T-helper 1 cell treated with Interleukin-12 subunit alpha and Interleukin-12 subunit beta and Interleukin-4 antibody, amounts not matched to agents 30 μg/mL and 1 μg/mL, for 36 hours (primary cell): ENCODE measurements at regions not wholly inside any gene's neighbourhood (a gene's known extent, or its start where the extent isn't known, plus 50 kb on each side); places are given as distances from the start of the nearest gene placed in this dataset.

Experiments used
- H3K27ac Mint-ChIP-seq: one replicate; pipeline ENCODE4 v1.8.0; 2021; ENCODE audit warnings: mild to moderate bottlenecking, mixed read lengths
- H3K27me3 Mint-ChIP-seq: one replicate; pipeline ENCODE4 v1.8.0; 2021; ENCODE audit warnings: low read depth, mixed read lengths
- H3K36me3 Mint-ChIP-seq: one replicate; pipeline ENCODE4 v1.8.0; 2021; ENCODE audit warnings: low read depth, mixed read lengths
- H3K4me1 Mint-ChIP-seq: one replicate; pipeline ENCODE4 v1.8.0; 2021; ENCODE audit warnings: low read depth, mixed read lengths
- H3K4me3 Mint-ChIP-seq: one replicate; pipeline ENCODE4 v1.8.0; 2021; ENCODE audit warnings: mild to moderate bottlenecking, moderate library complexity, mixed read lengths
- H3K9me3 Mint-ChIP-seq: one replicate; pipeline ENCODE4 v1.8.0; 2021; ENCODE audit warnings: mixed read lengths

DNA sequence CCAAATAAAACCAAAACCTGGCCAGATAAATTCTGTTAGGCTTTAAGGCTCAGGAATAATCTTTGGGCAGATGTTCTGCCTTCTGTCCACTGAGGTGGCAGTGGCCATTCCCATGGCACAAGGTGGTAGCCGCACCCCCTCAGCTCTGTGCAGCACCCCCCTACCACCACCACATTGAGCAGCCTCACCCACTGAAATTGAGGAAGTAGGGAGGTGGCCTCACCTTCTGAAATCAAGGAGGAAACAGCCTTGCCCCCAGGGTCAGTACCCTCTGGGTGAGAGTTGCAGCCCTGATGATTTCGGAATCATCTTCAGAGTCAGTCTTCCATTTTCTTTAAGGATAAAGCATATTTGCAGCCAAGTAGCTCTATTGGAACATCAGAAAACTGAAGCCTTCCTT, 204.8 kb upstream of the PIK3R1 start:
- H3K4me1 Mint-ChIP-seq = no peaks in the 10 kb centered on the region
- no peak overlapping the region for H3K27ac Mint-ChIP-seq
- H3K36me3 Mint-ChIP-seq = no peaks in the 10 kb centered on the region
- H3K4me3 Mint-ChIP-seq = no peak overlapping the region
- H3K27me3 Mint-ChIP-seq = no peaks in the 10 kb centered on the region
- peaks cover 9% of the 10 kb centered on the region for H3K9me3 Mint-ChIP-seq

DNA sequence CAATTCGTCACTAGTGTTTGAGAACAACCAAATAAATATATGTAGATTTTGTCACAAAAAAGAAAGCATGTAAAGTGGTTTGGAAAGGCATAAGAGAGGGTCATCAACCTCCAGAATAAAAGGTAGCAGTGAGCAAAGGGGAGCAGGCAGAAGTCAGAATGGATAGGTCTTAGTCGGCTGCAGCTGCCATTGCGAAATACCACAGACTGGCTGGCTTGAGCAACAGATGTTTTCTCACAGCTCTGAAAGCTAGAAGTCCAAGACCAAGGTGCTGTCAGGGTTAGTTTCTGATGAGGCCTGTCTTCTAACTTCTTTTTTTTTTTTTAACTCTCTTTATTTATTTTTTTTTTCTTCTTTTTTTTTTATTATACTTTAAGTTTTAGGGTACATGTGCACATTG, 208.1 kb upstream of the PIK3R1 start:
- no peaks in the 10 kb centered on the region for H3K4me1 Mint-ChIP-seq
- no peak overlapping the region for H3K27ac Mint-ChIP-seq
- H3K36me3 Mint-ChIP-seq = no peaks in the 10 kb centered on the region
- H3K9me3 Mint-ChIP-seq = peaks cover 9% of the 10 kb centered on the region
- H3K27me3 Mint-ChIP-seq = no peaks in the 10 kb centered on the region
- H3K4me3 Mint-ChIP-seq = no peak overlapping the region

GRCh38 chr5:68002836-68003235, 212.7 kb upstream of the PIK3R1 start:
- no peaks in the 10 kb centered on the region for H3K36me3 Mint-ChIP-seq
- H3K27ac Mint-ChIP-seq = no peak overlapping the region
- no peaks in the 10 kb centered on the region for H3K4me1 Mint-ChIP-seq

GRCh38 chr5:68000805-68001204, 214.8 kb upstream of the PIK3R1 start:
- Mint-ChIP-seq H3K27ac (no peak overlapping the region), H3K4me1 (no peaks in the 10 kb centered on the region), H3K27me3 (no peaks in the 10 kb centered on the region), H3K9me3 (no peaks in the 10 kb centered on the region), H3K4me3 (no peak overlapping the region), H3K36me3 (no peaks in the 10 kb centered on the region)

More at GRCh38 chr5:68002836-68003235, 212.7 kb upstream of the PIK3R1 start:
- Mint-ChIP-seq H3K9me3 (no peaks in the 10 kb centered on the region), H3K27me3 (no peaks in the 10 kb centered on the region), H3K4me3 (no peak overlapping the region)

GRCh38 chr5:67999391-67999790, 216.2 kb upstream of the PIK3R1 start:
- Mint-ChIP-seq H3K9me3 (no peaks in the 10 kb centered on the region), H3K27me3 (no peaks in the 10 kb centered on the region), H3K36me3 (no peaks in the 10 kb centered on the region), H3K4me1 (no peaks in the 10 kb centered on the region), H3K27ac (no peak overlapping the region), H3K4me3 (no peak overlapping the region)

DNA sequence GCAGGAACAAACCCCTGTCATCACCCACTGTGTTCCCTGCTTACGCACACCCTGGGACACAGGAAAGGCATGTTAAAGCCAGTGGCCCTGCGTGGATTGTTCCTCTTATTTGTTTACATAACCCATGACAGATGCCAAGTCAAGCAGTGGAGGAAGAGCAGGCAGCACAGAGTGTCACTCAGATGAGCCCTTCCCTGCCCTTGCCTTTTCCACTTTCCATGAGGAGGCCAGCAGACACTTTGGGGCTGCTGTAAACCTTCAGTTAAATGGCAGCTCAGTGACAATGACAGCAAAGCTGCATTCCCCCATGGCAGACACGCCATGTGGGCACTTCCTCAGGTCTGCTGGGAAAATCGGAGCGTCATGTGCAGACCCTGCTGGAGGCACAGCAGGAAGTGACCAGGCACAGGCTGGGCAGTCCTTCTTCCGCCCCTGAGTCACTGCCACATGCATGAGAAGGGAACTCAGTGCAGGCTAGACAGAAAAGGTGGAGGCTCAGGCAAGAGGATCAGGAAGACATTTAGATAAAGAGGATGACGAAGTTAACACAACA, 216.8 kb upstream of the PIK3R1 start:
- no peak overlapping the region for H3K27ac Mint-ChIP-seq
- H3K36me3 Mint-ChIP-seq = no peaks in the 10 kb centered on the region
- H3K4me3 Mint-ChIP-seq = no peak overlapping the region
- no peaks in the 10 kb centered on the region for H3K4me1 Mint-ChIP-seq
- no peaks in the 10 kb centered on the region for H3K27me3 Mint-ChIP-seq
- no peaks in the 10 kb centered on the region for H3K9me3 Mint-ChIP-seq

DNA sequence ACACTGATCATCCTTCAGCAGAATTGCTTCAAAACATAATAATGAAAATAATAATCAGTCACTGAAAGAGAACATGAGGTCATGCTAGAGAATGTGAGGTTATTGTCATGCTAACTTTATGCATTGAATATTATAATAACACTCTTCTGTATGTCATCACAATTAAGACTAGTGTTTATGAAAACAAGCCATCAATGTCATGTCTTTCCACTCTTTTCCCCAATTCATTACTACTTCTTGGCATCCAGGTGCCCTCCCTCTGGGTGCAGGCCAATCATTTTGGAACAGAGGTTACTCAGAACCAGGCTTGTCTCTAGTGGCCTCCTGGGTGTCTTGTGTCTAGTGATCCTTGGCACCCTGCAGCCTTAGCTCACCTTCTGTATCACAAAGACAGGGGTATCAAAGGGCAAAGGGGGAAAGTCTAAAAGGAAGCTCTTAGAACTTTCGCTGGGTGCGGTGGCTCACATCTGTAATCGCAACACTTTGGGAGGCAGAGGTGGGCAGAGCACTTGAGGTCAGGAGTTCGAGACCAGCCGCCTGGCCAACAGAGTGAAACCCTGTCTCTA, 217.6 kb upstream of the PIK3R1 start:
- no peak overlapping the region for H3K4me3 Mint-ChIP-seq
- H3K4me1 Mint-ChIP-seq = no peaks in the 10 kb centered on the region
- no peaks in the 10 kb centered on the region for H3K36me3 Mint-ChIP-seq
- H3K27ac Mint-ChIP-seq = no peak overlapping the region
- H3K9me3 Mint-ChIP-seq = no peaks in the 10 kb centered on the region
- H3K27me3 Mint-ChIP-seq = no peaks in the 10 kb centered on the region

GRCh38 chr5:67997148-67997547, 218.4 kb upstream of the PIK3R1 start:
- no peak overlapping the region for H3K27ac Mint-ChIP-seq
- H3K4me3 Mint-ChIP-seq = no peak overlapping the region
- no peaks in the 10 kb centered on the region for H3K4me1 Mint-ChIP-seq
- H3K27me3 Mint-ChIP-seq = no peaks in the 10 kb centered on the region
- H3K9me3 Mint-ChIP-seq = no peaks in the 10 kb centered on the region
- H3K36me3 Mint-ChIP-seq = no peaks in the 10 kb centered on the region

DNA sequence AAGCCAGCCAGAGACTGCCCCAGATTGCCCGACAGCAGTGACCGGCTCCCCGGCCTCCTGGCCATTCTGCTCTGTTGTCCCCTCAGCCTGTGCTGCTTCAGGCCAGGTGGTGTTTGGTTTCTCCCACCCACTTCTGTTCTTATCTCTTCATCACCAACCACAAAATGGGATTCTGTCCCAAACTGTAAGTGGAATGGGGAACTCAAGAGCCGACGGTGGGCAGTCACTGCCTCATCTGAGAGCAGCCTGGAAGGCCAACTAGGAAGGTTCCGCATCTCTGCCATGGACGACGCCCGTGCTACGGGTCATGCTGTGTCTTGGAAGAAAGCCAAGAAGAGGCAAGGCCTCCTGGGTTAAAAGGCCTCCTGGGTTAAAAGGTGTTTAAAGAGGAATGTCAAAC, 219.0 kb upstream of the PIK3R1 start:
- Mint-ChIP-seq H3K36me3 (no peaks in the 10 kb centered on the region), H3K4me1 (no peaks in the 10 kb centered on the region), H3K4me3 (no peak overlapping the region), H3K27me3 (no peaks in the 10 kb centered on the region), H3K27ac (no peak overlapping the region), H3K9me3 (no peaks in the 10 kb centered on the region)

- Mint-ChIP-seq H3K4me1 (no peaks in the 10 kb centered on the region), H3K36me3 (no peaks in the 10 kb centered on the region), H3K27ac (no peak overlapping the region), H3K4me3 (no peak overlapping the region), H3K27me3 (peaks cover 4% of the 10 kb centered on the region), H3K9me3 (no peaks in the 10 kb centered on the region)
Observed at GRCh38 chr5:67992923-67993322, 222.6 kb upstream of the PIK3R1 start.

- Mint-ChIP-seq H3K4me3 (no peak overlapping the region), H3K36me3 (no peaks in the 10 kb centered on the region), H3K27ac (no peak overlapping the region), H3K9me3 (no peaks in the 10 kb centered on the region), H3K27me3 (peaks cover 4% of the 10 kb centered on the region), H3K4me1 (no peaks in the 10 kb centered on the region)
Observed at GRCh38 chr5:67989456-67989855, 226.1 kb upstream of the PIK3R1 start.

GRCh38 chr5:67986761-67987160, 228.8 kb upstream of the PIK3R1 start:
- H3K36me3 Mint-ChIP-seq = no peaks in the 10 kb centered on the region
- no peaks in the 10 kb centered on the region for H3K9me3 Mint-ChIP-seq
- H3K27ac Mint-ChIP-seq = no peak overlapping the region
- H3K27me3 Mint-ChIP-seq = peaks cover 4% of the 10 kb centered on the region
- H3K4me1 Mint-ChIP-seq = peaks cover 2% of the 10 kb centered on the region
- H3K4me3 Mint-ChIP-seq = no peak overlapping the region

- no peak overlapping the region for H3K27ac Mint-ChIP-seq
- peaks cover 4% of the 10 kb centered on the region for H3K27me3 Mint-ChIP-seq
- no peaks in the 10 kb centered on the region for H3K9me3 Mint-ChIP-seq
- H3K4me1 Mint-ChIP-seq = peaks cover 2% of the 10 kb centered on the region
- no peak overlapping the region for H3K4me3 Mint-ChIP-seq
- H3K36me3 Mint-ChIP-seq = no peaks in the 10 kb centered on the region
Observed at GRCh38 chr5:67985686-67986387, 229.7 kb upstream of the PIK3R1 start.

- Mint-ChIP-seq H3K4me3 (no peak overlapping the region), H3K36me3 (no peaks in the 10 kb centered on the region), H3K27ac (no peak overlapping the region), H3K27me3 (peaks cover 4% of the 10 kb centered on the region), H3K9me3 (no peaks in the 10 kb centered on the region), H3K4me1 (peaks cover 2% of the 10 kb centered on the region)
Observed at GRCh38 chr5:67984546-67984945, 231.0 kb upstream of the PIK3R1 start.

- Mint-ChIP-seq H3K27ac (no peak overlapping the region), H3K36me3 (no peaks in the 10 kb centered on the region), H3K9me3 (no peaks in the 10 kb centered on the region), H3K4me1 (peaks cover 2% of the 10 kb centered on the region), H3K4me3 (no peak overlapping the region), H3K27me3 (no peaks in the 10 kb centered on the region)
Observed at GRCh38 chr5:67983251-67984110, 232.1 kb upstream of the PIK3R1 start.
